ENCODE measurements at regions not wholly inside any gene's neighbourhood (a gene's known extent, or its start where the extent isn't known, plus 50 kb on each side); places are given as distances from the start of the nearest gene placed in this dataset.

GRCh38 chr12:60930151-60930550 lies 1330.1 kb upstream of the USP15 start:
- DNase-seq: no peak

- DNase-seq: no peak
Measured at GRCh38 chr12:60935981-60936761, 1324.0 kb upstream of the USP15 start.

- no peak for DNase-seq
Measured at GRCh38 chr12:60947533-60947932, 1312.7 kb upstream of the USP15 start.

- no peak for DNase-seq
Measured at GRCh38 chr12:60967128-60967527, 1293.1 kb upstream of the USP15 start.

- peak; percentile 0 for DNase-seq
Measured at GRCh38 chr12:60977966-60978365, 1282.2 kb upstream of the USP15 start.

- DNase-seq: no peak
Measured at GRCh38 chr12:60980558-60980957, 1279.6 kb upstream of the USP15 start.

GRCh38 chr12:60981473-60981872 lies 1278.7 kb upstream of the USP15 start:
- no peak for DNase-seq

GRCh38 chr12:60992087-60992486 lies 1268.1 kb upstream of the USP15 start:
- no peak for DNase-seq

GRCh38 chr12:60995256-60995825 lies 1264.9 kb upstream of the USP15 start:
- no peak for DNase-seq

GRCh38 chr12:60997869-60998378 lies 1262.3 kb upstream of the USP15 start:
- DNase-seq: no peak

GRCh38 chr12:61009192-61009591 lies 1251.0 kb upstream of the USP15 start:
- no peak for DNase-seq

- no peak for DNase-seq
Measured at GRCh38 chr12:61011767-61012423, 1248.3 kb upstream of the USP15 start.

- no peak for DNase-seq
Measured at GRCh38 chr12:61018571-61018970, 1241.6 kb upstream of the USP15 start.

GRCh38 chr12:61023231-61023630 lies 1237.0 kb upstream of the USP15 start:
- no peak for DNase-seq

- DNase-seq: no peak
Measured at GRCh38 chr12:61029516-61029915, 1230.7 kb upstream of the USP15 start.

- DNase-seq: no peak
Measured at GRCh38 chr12:61037792-61038191, 1222.4 kb upstream of the USP15 start.

- no peak for DNase-seq
Measured at GRCh38 chr12:61043838-61044237, 1216.4 kb upstream of the USP15 start.

- no peak for DNase-seq
Measured at GRCh38 chr12:61044766-61045165, 1215.4 kb upstream of the USP15 start.

GRCh38 chr12:61070640-61071414 lies 1189.4 kb upstream of the USP15 start:
- no peak for DNase-seq

- DNase-seq: no peak
Measured at GRCh38 chr12:61072717-61073116, 1187.5 kb upstream of the USP15 start.

GRCh38 chr12:61095111-61095510 lies 1165.1 kb upstream of the USP15 start:
- DNase-seq: no peak

GRCh38 chr12:61098031-61098580 lies 1162.1 kb upstream of the USP15 start:
- no peak for DNase-seq

GRCh38 chr12:61107118-61107517 lies 1153.1 kb upstream of the USP15 start:
- DNase-seq: no peak

Data from EL (cell line).